C1 segment of cervical spinal cord (tissue), 14 donors: ENCODE measurements at regions not wholly inside any gene's neighbourhood (a gene's known extent, or its start where the extent isn't known, plus 50 kb on each side); places are given as distances from the start of the nearest gene placed in this dataset.
"Not testable (repeated sequence)": the region's sequence is repeated elsewhere in the genome, so short reads cannot be mapped to it uniquely, and the experiment has no call there.

Experiments
- DNase-seq, 14 donors: peaks; one replicate each; lab custom pipeline; 2025; lab: John Stamatoyannopoulos, UW

DNA sequence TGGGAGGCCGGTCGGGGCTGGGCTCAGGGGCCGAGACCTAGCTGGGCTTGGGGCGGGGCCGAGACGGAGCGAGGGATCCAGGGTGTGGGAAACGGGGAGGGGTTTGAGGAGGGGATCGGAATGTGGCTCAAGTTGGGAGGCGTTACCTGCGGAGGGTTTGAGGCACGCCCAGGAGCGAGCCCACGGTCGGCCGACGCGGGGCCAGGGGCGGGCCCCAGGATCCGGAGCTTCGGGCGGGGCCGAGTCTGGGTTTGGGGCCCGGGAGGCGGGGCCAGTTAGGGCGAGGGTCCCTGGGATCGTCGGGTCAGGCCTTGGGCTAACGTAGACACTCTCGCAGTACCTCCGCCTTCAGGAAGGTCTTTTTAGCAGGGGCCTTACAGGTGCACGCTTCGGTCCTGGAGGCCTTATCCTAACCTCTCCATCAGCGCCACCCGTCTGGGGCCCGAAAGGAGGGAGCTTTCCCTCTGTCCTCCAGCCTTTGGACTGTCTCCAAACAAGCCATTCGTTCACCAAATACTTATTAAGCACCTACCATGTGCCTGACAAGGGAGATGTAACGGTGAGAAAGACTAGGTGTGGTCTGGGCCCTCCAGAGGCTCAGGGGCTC is 228.2 kb upstream of the FRG2C start:
- DNase-seq: peak in 1 of 14 donors; percentile 37

DNA sequence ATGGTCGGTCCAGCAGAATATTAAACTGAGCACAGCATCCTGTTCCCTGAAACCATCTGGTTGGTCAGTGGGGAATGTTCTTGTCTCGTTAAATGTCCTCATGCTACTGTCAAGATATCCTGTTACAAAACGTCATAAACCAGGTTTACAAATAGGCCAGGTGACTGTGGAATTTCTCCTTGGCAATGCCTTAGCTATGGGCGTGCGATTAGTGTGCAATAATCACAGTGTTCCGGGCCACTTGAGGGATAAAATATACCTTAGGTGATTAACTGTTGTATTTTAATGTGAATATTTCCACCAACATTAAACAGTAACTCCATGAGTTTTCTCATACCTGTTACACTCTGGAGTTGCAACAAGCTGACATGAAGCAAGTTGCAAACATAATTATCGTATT is 223.1 kb upstream of the FRG2C start:
- DNase-seq: not testable (repeated sequence)

- not testable (repeated sequence) for DNase-seq
Measured at GRCh38 chr3:75444634-75445033, 219.5 kb upstream of the FRG2C start.

- not testable (repeated sequence) for DNase-seq
Measured at GRCh38 chr3:75445234-75445633, 218.9 kb upstream of the FRG2C start.

GRCh38 chr3:75446948-75447347 is 217.2 kb upstream of the FRG2C start:
- not testable (repeated sequence) for DNase-seq

DNA sequence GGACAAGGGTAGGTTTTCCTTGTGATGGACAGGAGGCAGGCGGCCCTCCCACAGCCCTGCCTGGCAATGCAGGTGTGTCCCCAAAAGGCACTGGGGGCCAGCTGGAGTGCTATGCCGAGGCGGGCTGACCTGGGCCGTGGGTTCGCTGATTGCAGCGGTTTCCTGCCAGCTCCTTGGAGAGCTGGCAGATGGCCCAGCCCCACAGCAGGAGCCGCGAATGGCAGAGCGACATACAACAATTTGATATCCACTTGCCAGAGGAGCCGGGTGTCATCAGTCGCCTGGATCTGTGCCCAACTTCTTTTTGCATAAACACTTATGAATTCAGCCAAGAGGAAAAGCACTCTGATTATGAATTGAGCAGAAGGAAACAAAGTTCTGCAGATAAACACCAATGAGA is 210.8 kb upstream of the FRG2C start:
- peak in 1 of 14 donors; percentile 23 for DNase-seq

GRCh38 chr3:75453839-75454238 is 210.3 kb upstream of the FRG2C start:
- DNase-seq: not testable (repeated sequence)

DNA sequence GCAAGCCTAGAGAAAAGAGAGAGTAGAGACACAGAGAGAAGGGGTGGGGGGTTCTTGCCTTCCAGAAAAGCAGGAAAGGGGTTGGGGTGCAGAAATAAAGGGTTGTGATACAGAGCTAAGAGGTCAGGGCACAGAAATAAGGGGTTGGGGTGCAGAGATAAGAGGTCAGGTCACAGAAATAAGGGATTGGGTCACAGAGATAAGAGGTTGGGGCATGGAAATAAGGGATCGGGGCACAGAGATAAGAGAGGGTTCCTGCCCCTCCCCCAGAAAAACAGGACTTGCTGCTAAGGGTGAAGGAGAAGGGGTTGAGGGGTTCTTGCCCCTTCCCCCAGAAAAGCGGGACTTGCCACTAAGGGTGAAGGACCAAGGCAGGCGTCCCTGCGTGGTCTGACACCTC is 189.6 kb upstream of the FRG2C start:
- not testable (repeated sequence) for DNase-seq

DNA sequence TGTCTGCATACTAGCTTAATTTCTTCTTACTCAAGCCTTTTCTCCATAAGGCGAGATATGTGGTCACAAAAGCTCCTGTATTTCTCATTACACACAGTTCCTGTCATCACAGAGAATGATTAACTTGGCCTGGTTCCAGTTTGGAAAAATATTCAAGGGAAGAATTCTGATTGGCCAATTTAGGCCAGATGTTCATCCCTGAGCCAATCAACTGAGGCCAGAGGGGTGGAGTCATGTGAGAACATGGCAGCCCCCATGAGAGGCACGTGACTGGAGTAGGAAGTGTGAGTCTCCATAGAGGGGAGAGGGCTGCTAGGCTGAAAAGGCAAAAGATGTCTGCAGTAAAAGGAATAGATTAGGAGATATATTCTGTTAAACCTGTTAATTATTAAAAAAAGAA is 167.5 kb upstream of the FRG2C start:
- not testable (repeated sequence) for DNase-seq

GRCh38 chr3:75500357-75500756 is 163.8 kb upstream of the FRG2C start:
- not testable (repeated sequence) for DNase-seq

GRCh38 chr3:75502171-75502570 is 162.0 kb upstream of the FRG2C start:
- not testable (repeated sequence) for DNase-seq

GRCh38 chr3:75502769-75503756 is 161.1 kb upstream of the FRG2C start:
- not testable (repeated sequence) for DNase-seq

GRCh38 chr3:75506603-75507002 is 157.5 kb upstream of the FRG2C start:
- DNase-seq: no peak

DNA sequence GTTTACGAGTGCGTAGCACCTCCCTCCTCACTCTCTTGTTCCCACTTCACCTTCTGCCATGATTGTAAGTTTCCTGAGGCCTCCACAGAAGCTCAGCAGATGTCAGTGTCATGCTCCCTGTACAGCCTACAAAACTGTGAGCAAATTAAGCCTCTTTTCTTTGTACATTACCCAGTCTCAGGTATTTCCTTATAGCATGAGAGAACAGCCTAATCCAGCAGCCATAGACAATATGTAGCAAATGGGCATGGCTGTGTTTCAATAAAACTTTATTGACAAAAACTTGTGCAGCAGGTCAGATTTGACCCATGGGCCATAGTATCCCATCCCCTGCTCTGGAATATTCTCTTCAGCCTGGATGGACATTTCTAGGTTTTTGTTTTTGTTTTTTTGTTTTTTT is 156.2 kb upstream of the FRG2C start:
- DNase-seq: not testable (repeated sequence)

GRCh38 chr3:75527657-75528056 is 136.5 kb upstream of the FRG2C start:
- not testable (repeated sequence) for DNase-seq

GRCh38 chr3:75552095-75552494 is 112.0 kb upstream of the FRG2C start:
- DNase-seq: not testable (repeated sequence)

GRCh38 chr3:75564427-75564826 is 99.7 kb upstream of the FRG2C start:
- DNase-seq: not testable (repeated sequence)

- not testable (repeated sequence) for DNase-seq
Measured at GRCh38 chr3:75572303-75572702, 91.8 kb upstream of the FRG2C start.

- not testable (repeated sequence) for DNase-seq
Measured at GRCh38 chr3:75579091-75579490, 85.0 kb upstream of the FRG2C start.

- DNase-seq: peak in 1 of 14 donors; percentile 0
Measured at GRCh38 chr3:75579536-75579935, 84.6 kb upstream of the FRG2C start.

- peak in 8 of 14 donors; percentile 5 to 59 (median 18) for DNase-seq
Measured at GRCh38 chr3:75579981-75580782, 83.9 kb upstream of the FRG2C start.

DNA sequence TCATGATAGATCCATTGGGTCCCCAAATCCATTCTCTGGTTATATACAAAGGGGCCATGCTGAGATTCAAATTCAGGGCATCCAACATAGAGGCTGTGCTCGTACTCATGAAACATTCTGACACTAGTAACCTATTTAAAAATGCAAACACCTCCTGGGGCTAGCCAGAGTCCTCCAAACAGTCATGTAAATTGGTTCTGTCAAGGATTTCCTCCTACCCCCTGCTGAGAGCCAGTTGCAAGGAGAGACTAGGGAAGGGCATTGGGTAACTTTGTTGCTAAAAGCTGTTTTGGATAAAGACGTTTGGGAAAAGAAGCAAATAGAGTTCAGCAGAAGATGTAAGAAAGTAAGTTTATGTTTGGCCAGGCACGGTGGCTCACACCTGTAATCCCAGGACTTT is 81.6 kb upstream of the FRG2C start:
- DNase-seq: not testable (repeated sequence)
